ENCODE measurements at regions not wholly inside any gene's neighbourhood (a gene's known extent, or its start where the extent isn't known, plus 50 kb on each side); places are given as distances from the start of the nearest gene placed in this dataset.

DNA sequence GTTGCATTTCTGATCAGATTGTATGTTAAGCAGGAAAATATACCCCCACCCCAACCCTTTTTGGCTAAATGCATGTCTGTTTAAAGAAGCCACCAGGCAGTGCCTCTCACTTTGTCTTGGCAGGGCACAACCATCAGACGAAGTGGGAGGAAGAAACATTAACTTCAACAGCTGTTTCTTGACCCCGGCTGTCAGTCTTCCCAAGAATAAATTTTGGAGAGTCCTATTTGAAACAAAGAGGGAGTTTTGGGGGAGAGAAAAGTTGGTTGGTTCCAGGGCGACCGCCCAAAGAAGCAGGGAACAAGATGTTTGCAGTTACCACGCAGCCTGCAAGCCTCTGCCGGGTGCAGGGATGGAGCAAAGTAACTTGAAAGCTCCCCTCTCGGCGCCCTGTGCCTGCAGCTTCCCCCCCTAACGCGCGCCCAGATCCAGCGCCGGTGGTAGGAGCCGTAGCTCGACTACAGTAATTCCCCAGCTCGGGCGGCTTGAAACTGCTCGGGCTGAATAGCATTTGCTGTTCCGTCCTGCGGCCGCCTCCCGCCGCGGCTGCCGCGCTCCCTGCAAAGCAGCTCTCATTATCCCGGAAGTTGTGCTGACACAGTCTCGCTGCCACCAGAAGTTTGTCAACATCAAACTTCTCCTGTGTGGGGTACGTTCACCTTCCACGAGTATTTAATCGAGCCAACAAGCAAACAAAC lies 100.7 kb upstream of the SSBP2 start:
- no peaks in the 10 kb centered on the region for H3K9me3 ChIP-seq (ENCODE audit: insufficient read depth, low read length)
- peak overlapping the region; percentile 62 for H3K9ac ChIP-seq (ENCODE audit: insufficient read length, low read depth)
- TF ChIP-seq YY1 (IDR thresholded peaks at IDR 0.05; ENCODE audit: insufficient read depth, insufficient read length) (no peak), SUZ12 (IDR thresholded peaks at IDR 0.05; ENCODE audit: extremely low read depth, insufficient read depth, insufficient read length) (no peak), ZNF274 (IDR thresholded peaks at IDR 0.05; ENCODE audit: low read depth, low read length) (no peak)
- no peaks in the 10 kb centered on the region for H3K27me3 ChIP-seq (ENCODE audit: insufficient read depth, insufficient read length)
- peak overlapping the region; percentile 23 for H3K4me3 ChIP-seq (ENCODE audit: insufficient read length, low read depth)
- H3K36me3 ChIP-seq (ENCODE audit: insufficient read depth, insufficient read length, low read length), result no peaks in the 10 kb centered on the region
- DNase-seq (ENCODE audit: low read depth, low spot score), result peak; percentile 90
- H3K4me1 ChIP-seq (ENCODE audit: insufficient read depth, insufficient read length), result peaks cover 6% of the 10 kb centered on the region

DNA sequence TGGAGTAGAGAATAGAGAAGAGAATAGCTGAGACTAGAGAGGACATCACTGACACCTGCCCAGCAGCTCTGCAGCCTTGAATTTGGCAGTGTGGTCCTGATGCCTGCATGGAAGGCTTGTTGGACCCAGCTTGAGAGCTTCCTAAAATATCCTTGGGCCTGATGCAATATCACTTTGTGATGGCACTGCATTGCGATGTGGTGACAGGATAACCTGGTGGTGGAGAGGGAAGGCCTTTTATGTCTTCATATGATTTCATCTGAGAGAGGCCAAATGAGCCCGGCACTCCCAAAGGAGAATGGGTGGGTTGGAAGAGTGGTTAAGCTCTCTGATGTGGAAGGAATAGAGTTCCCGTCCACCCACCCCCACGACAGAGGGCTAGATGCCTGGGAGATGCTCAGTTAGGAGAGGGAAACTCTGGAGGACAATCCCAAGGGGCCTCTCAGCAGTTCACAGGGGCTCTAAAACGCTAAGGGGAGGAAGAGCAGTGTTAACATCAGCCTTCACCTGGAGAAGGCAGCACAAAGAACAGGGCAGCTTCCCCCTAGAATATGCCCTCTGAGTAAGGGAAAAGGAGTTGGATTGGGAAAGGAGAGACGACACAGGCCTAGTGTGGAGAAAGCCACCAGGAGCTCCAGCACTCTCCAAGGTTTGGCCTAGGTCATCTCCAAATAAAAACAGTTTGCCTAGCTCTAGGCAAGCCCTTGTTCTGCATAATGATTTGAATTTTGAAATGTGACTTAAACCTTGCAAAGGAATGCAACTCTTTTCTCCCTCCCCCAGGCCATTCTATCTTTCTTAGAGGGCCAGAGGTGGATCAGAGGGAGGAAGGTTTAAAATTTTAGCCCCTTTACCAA lies 99.8 kb upstream of the SSBP2 start:
- Histone ChIP-seq H3K4me3 (ENCODE audit: insufficient read length, low read depth) (no peak overlapping the region), H3K4me1 (ENCODE audit: insufficient read depth, insufficient read length) (peaks cover 6% of the 10 kb centered on the region), H3K9me3 (ENCODE audit: insufficient read depth, low read length) (no peaks in the 10 kb centered on the region), H3K9ac (ENCODE audit: insufficient read length, low read depth) (peak overlapping the region; percentile 62), H3K27me3 (ENCODE audit: insufficient read depth, insufficient read length) (no peaks in the 10 kb centered on the region), H3K36me3 (ENCODE audit: insufficient read depth, insufficient read length, low read length) (no peaks in the 10 kb centered on the region)
- TF ChIP-seq YY1 (IDR thresholded peaks at IDR 0.05; ENCODE audit: insufficient read depth, insufficient read length), result no peak
- TF ChIP-seq ZNF274 (IDR thresholded peaks at IDR 0.05; ENCODE audit: low read depth, low read length), result no peak
- no peak for TF ChIP-seq SUZ12 (IDR thresholded peaks at IDR 0.05; ENCODE audit: extremely low read depth, insufficient read depth, insufficient read length)
- DNase-seq (ENCODE audit: low read depth, low spot score), result no peak

DNA sequence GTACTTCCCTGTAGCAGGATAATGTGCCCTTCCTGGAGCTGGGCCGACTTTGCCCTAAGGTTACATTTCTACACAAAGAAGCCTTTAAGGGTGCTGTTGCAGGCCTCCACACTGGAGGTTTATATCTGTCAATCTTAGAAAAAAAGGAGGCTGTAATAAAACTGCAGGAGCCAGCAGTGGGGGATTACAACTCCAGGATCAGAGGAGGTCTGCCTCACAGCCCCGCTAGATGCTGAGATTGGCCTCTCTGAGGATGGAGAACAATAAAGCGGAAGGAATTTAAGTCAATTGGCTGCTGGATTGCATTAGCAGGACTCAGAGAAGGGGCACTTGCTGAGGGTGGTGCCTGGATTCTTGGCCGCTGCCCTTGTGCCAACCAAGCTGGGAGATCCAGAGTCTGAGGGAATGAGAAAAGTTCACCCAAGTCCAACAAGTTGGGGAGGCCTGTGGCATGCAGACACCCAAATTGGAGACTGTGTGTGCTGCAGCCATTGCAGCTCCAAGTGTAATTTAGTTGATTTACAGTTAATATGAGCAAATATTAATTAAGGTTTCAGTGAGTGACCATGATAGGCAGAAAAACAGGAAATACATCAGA lies 99.0 kb upstream of the SSBP2 start:
- DNase-seq (ENCODE audit: low read depth, low spot score), result no peak
- Histone ChIP-seq H3K9me3 (ENCODE audit: insufficient read depth, low read length) (no peaks in the 10 kb centered on the region), H3K4me3 (ENCODE audit: insufficient read length, low read depth) (no peak overlapping the region), H3K9ac (ENCODE audit: insufficient read length, low read depth) (no peak overlapping the region), H3K36me3 (ENCODE audit: insufficient read depth, insufficient read length, low read length) (no peaks in the 10 kb centered on the region), H3K4me1 (ENCODE audit: insufficient read depth, insufficient read length) (peaks cover 6% of the 10 kb centered on the region), H3K27me3 (ENCODE audit: insufficient read depth, insufficient read length) (no peaks in the 10 kb centered on the region)
- TF ChIP-seq SUZ12 (IDR thresholded peaks at IDR 0.05; ENCODE audit: extremely low read depth, insufficient read depth, insufficient read length), result no peak
- no peak for TF ChIP-seq YY1 (IDR thresholded peaks at IDR 0.05; ENCODE audit: insufficient read depth, insufficient read length)
- no peak for TF ChIP-seq ZNF274 (IDR thresholded peaks at IDR 0.05; ENCODE audit: low read depth, low read length)

DNA sequence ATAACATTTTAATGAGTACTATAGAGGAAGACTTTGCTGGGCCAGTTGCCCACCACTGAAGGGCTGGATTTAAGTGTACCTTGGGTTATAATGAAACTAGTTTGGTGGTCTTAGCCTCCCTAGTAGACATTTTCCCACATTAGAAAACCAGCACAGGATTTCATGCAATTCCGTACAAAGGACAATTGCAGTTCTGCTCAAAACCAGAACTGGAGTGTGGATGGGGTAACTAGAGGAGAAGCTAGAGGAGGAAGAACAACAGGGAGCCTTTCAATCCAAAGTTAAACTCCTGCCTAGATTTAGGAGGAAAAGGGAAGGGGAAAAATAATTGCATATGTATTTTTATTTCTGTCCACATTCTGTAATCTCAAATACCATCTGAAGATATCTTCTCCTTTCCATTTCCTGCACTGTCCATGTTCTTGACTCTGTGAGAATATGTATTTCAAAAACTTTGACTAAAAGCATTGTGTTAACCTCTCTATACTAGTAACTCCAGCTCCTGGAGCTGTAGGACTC lies 97.5 kb upstream of the SSBP2 start:
- Histone ChIP-seq H3K4me3 (ENCODE audit: insufficient read length, low read depth) (no peak overlapping the region), H3K36me3 (ENCODE audit: insufficient read depth, insufficient read length, low read length) (no peaks in the 10 kb centered on the region), H3K4me1 (ENCODE audit: insufficient read depth, insufficient read length) (peaks cover 6% of the 10 kb centered on the region), H3K9ac (ENCODE audit: insufficient read length, low read depth) (no peak overlapping the region), H3K27me3 (ENCODE audit: insufficient read depth, insufficient read length) (no peaks in the 10 kb centered on the region), H3K9me3 (ENCODE audit: insufficient read depth, low read length) (no peaks in the 10 kb centered on the region)
- DNase-seq (ENCODE audit: low read depth, low spot score), result no peak
- TF ChIP-seq SUZ12 (IDR thresholded peaks at IDR 0.05; ENCODE audit: extremely low read depth, insufficient read depth, insufficient read length) (no peak), YY1 (IDR thresholded peaks at IDR 0.05; ENCODE audit: insufficient read depth, insufficient read length) (no peak)

DNA sequence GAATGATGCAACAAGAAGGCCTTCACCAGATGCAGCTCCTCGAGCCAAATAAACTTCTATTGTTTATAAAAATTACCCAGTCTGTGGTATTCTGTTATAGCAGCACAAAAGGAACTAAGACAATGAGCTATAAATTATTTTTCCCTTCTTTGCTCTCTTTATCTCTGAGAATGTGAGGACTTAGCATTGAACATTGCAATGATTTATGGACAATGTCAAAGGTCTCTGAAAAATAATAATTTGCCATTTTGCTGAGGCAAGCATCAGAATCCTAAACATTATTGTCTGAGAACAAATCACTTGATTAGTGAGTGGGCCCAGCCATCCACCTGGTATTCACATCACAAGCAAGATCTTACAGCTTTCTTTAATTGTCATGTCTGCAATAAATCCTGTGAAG lies 95.4 kb upstream of the SSBP2 start:
- no peak overlapping the region for H3K9ac ChIP-seq (ENCODE audit: insufficient read length, low read depth)
- DNase-seq (ENCODE audit: low read depth, low spot score), result no peak
- TF ChIP-seq ZNF274 (IDR thresholded peaks at IDR 0.05; ENCODE audit: low read depth, low read length), result no peak
- no peak for TF ChIP-seq SUZ12 (IDR thresholded peaks at IDR 0.05; ENCODE audit: extremely low read depth, insufficient read depth, insufficient read length)
- TF ChIP-seq YY1 (IDR thresholded peaks at IDR 0.05; ENCODE audit: insufficient read depth, insufficient read length), result no peak
- no peaks in the 10 kb centered on the region for H3K36me3 ChIP-seq (ENCODE audit: insufficient read depth, insufficient read length, low read length)
- no peaks in the 10 kb centered on the region for H3K9me3 ChIP-seq (ENCODE audit: insufficient read depth, low read length)
- peaks cover 6% of the 10 kb centered on the region for H3K4me1 ChIP-seq (ENCODE audit: insufficient read depth, insufficient read length)
- H3K27me3 ChIP-seq (ENCODE audit: insufficient read depth, insufficient read length), result no peaks in the 10 kb centered on the region
- no peak overlapping the region for H3K4me3 ChIP-seq (ENCODE audit: insufficient read length, low read depth)

DNA sequence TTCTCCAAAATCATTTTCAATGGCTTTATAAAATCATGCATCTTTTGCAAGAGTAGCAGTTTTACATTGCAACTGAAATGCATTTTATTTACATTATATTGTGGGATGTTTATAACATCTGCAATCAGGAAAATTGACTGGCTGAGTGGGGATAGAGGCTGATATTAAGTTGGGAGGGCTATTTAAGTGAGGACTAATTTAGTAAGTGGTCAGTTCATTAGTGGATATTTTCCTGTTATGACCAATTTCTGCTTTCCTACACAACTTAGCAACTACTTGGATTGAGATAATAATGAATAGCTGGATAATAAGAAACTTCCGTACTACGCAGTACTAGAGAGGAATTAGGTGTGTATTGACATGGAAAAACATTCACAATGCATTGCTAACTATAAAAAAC lies 92.9 kb upstream of the SSBP2 start:
- no peak for TF ChIP-seq ZNF274 (IDR thresholded peaks at IDR 0.05; ENCODE audit: low read depth, low read length)
- TF ChIP-seq YY1 (IDR thresholded peaks at IDR 0.05; ENCODE audit: insufficient read depth, insufficient read length), result no peak
- TF ChIP-seq SUZ12 (IDR thresholded peaks at IDR 0.05; ENCODE audit: extremely low read depth, insufficient read depth, insufficient read length), result no peak
- Histone ChIP-seq H3K27me3 (ENCODE audit: insufficient read depth, insufficient read length) (no peaks in the 10 kb centered on the region), H3K4me3 (ENCODE audit: insufficient read length, low read depth) (no peak overlapping the region), H3K9ac (ENCODE audit: insufficient read length, low read depth) (no peak overlapping the region), H3K36me3 (ENCODE audit: insufficient read depth, insufficient read length, low read length) (no peaks in the 10 kb centered on the region), H3K4me1 (ENCODE audit: insufficient read depth, insufficient read length) (no peaks in the 10 kb centered on the region), H3K9me3 (ENCODE audit: insufficient read depth, low read length) (no peaks in the 10 kb centered on the region)
- DNase-seq (ENCODE audit: low read depth, low spot score), result no peak
